NOMO-1 (cell line): ENCODE measurements at regions not wholly inside any gene's neighbourhood (a gene's known extent, or its start where the extent isn't known, plus 50 kb on each side); places are given as distances from the start of the nearest gene placed in this dataset.

Experiments used
- DNase-seq, 2 experiments: peaks; one replicate each; lab custom pipeline; 2025; ENCODE audit not compliant: unreplicated experiment in 2 of 2; lab: John Stamatoyannopoulos, UW

GRCh38 chr14:104383996-104384775, 195.4 kb upstream of the C14orf180 start:
- DNase-seq = no peak

- no peak for DNase-seq
These were observed 194.8 kb upstream of the C14orf180 start for GRCh38 chr14:104384776-104385071.

GRCh38 chr14:104385111-104385510, 194.5 kb upstream of the C14orf180 start:
- DNase-seq = no peak

GRCh38 chr14:104385531-104386101, 193.9 kb upstream of the C14orf180 start:
- no peak for DNase-seq

GRCh38 chr14:104386151-104386841, 193.3 kb upstream of the C14orf180 start:
- no peak for DNase-seq

GRCh38 chr14:104387022-104388010, 192.2 kb upstream of the C14orf180 start:
- no peak for DNase-seq

- no peak for DNase-seq
These were observed 191.5 kb upstream of the C14orf180 start for GRCh38 chr14:104388011-104388521.

GRCh38 chr14:104388541-104389325, 190.8 kb upstream of the C14orf180 start:
- no peak for DNase-seq

GRCh38 chr14:104389326-104390220, 190.0 kb upstream of the C14orf180 start:
- DNase-seq = no peak

GRCh38 chr14:104390221-104390931, 189.2 kb upstream of the C14orf180 start:
- DNase-seq = no peak

- DNase-seq = no peak
These were observed 188.3 kb upstream of the C14orf180 start for GRCh38 chr14:104390941-104391901.

GRCh38 chr14:104392001-104392395, 187.6 kb upstream of the C14orf180 start:
- DNase-seq = no peak

GRCh38 chr14:104392396-104393198, 187.0 kb upstream of the C14orf180 start:
- DNase-seq = no peak

- no peak for DNase-seq
These were observed 186.2 kb upstream of the C14orf180 start for GRCh38 chr14:104393199-104393897.

- no peak for DNase-seq
These were observed 185.6 kb upstream of the C14orf180 start for GRCh38 chr14:104393898-104394381.
